GM21390 (cell line): ENCODE measurements at regions not wholly inside any gene's neighbourhood (a gene's known extent, or its start where the extent isn't known, plus 50 kb on each side); places are given as distances from the start of the nearest gene placed in this dataset.
"Not testable (repeated sequence)": the region's sequence is repeated elsewhere in the genome, so short reads cannot be mapped to it uniquely, and the experiment has no call there.

Experiments
- ATAC-seq: cut with Tn5 transposase; IDR thresholded peaks from one replicate; pipeline ENCODE4 v1.9.1; 2021; ENCODE audit not compliant: unreplicated experiment

DNA sequence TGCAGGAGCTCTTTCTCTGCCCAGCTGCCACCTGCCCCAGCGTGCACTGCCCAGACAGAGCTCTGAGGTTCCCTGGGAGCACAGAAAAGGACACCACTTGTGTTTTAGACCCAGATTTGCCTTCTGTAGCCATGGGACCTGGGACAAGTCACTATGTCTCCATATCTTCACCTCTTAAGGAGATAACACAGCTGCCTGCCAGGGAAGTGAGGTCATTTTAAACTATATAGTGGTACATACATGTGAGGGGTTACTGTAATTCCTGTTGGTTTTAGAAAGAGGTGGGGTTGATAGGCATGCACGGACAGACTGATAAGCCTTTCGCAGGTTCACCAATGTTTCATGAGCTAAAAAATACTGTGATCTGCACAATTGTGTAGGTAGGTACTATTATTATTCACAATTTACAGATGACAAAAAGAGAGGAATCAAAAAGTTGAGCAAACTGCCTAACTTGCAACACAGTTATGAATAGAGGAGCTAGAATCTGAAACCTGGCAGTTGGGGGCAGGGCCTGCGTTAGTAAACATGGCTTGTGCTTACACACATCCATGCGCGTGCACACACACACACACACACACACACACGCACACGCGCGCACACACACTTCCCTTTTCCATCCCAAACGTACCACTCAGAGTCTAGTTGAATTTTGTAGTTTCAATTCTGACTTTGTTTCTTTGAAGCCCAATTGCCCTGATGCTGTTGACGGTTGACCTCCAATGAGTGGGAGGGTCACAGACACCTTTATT, 193.6 kb downstream of the FAM43A start:
- no peak for ATAC-seq

DNA sequence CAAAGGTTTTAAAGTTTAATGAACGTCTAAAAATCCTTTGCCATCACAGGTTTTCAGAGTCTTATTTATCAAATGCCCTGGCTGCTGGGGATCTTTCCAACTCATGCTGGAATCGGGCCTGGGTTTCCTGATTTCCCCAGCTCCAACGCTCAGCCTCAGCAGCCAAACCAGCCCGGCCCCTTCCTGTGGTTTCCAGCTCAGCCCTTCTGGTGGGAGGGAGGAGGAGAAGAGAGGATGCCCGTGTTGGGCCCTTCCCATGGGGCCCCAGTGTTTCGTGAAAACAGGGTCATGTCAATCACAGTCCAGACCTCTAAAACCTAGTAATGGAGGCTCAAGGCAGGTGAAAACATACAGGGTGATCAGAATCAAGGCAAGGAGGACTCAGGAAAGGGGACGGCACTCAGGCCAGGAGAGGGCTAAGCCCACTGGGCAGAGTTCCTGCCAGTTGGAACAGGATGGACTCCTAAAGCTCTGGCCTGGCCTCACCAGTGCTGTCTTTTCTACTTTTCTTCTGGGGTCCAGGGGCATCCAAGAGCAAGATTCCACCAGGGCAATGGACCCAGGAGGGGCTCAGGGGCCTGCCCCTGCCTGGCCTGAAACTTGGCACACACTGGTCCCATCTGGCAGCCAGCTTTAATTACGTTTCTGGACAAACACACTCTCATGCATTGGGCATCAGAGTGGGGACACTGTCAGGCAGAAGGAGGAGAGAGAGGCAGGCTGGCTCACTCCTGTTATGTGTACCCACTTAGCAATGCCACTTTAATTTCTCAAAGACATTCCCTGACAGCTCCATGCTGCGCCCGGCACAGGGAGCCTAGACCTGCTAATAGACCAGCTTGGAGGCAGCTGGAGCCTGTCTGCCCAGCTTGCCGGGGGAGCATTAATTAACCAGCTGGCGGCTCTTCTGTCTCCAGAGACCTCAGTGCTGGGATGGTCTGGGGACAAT, 194.6 kb downstream of the FAM43A start:
- no peak for ATAC-seq

GRCh38 chr3:194880940-194881925, 195.6 kb downstream of the FAM43A start:
- no peak for ATAC-seq

- ATAC-seq = no peak
Measured at GRCh38 chr3:194884649-194885315, 199.1 kb downstream of the FAM43A start.

DNA sequence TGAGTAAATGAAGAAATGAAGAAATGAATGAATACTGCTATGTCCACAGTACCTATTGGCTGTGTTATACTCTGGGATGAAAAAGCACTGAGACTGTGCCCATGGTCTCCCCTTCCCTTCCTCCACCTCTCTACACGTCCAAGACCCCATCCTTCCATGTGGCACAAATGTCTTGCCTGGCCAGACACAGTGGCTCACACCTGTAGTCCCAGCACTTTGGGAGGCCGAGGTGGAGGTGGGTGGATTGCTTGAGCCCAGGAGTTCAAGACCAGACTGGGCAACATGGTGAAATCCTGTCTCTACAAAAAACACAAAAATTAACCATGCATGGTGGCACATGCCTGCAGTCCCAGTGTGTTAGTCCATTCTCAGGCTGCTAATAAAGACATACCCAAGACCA, 200.1 kb downstream of the FAM43A start:
- ATAC-seq = no peak

- ATAC-seq = no peak
Measured at GRCh38 chr3:194886836-194887235, 201.2 kb downstream of the FAM43A start.

- ATAC-seq = not testable (repeated sequence)
Measured at GRCh38 chr3:194888062-194888461, 202.4 kb downstream of the FAM43A start.

GRCh38 chr3:194888916-194889315, 203.2 kb downstream of the FAM43A start:
- ATAC-seq = no peak

DNA sequence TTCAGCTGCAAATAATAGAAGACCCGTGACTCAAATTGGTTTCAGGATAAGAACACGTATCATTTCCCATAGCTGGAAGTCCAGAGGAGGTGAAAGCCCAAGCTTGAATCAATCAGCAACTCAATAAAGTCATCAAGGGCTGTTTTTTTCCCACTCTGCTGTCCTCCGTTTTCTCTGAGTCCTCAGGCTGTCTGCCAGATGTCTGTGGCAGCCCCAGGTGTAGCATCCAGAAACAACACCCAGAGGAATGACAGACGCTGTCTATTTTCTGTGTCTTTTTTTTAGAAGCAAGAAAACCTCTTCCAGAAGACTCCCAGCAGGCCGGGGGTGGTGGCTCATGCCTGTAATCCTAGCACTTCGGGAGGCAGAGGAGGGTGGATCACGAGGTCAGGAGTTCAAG, 204.4 kb downstream of the FAM43A start:
- no peak for ATAC-seq

GRCh38 chr3:194893121-194893987, 207.7 kb downstream of the FAM43A start:
- peak; percentile 60 for ATAC-seq

- ATAC-seq = no peak
Measured at GRCh38 chr3:194894538-194894937, 208.9 kb downstream of the FAM43A start.

DNA sequence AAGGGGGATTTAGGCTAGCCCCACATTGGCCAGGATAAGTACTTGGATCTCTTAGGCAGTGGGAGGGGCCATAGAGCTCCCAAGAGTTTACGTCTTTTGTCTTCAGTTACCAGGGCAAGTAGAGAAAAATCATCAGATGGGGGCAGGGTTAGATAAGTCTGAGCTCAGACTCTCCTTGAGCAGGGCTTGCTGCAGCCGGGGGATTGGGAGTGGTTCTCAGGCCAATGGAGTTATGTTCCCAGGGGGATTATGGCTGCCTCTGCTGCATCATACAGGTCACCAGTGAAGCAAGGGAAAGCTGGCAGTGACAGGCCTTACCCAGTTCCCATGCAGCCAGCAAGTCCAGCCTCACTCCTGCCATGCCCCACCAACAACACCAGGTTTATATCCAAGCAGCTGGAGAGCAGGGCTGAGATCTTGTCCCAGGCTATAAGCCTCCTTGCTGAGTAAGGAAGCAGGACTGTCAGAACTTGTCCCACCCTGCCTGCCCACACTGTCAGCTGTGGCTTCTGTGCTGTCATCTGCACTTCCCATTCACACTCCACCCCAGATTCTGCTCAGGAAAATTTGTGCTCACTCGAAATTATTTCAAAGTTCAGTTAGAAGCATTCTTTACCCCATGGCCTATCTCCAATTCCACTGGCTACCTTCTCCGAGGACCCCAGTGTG, 215.3 kb downstream of the FAM43A start:
- no peak for ATAC-seq

DNA sequence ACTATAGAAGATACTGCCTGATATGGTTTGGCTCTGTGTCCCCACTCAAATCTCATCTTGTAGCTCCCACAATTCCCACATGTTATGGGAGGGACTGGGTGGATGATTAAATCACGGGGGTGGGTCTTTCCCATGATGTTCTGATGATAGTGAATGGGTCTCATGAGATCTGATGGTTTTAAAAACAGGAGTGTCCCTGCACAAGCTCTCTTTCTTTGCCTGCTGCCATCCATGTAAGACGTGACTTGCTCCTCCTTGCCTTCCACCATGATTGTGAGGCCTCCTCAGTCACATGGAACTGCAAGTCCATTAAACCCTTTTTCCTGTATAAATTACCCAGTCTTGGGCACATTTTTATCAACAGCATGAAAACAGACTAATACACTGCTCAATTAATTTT, 217.8 kb downstream of the FAM43A start:
- ATAC-seq = not testable (repeated sequence)

GRCh38 chr3:194904999-194905398, 219.3 kb downstream of the FAM43A start:
- not testable (repeated sequence) for ATAC-seq

- no peak for ATAC-seq
Measured at GRCh38 chr3:194905696-194906095, 220.0 kb downstream of the FAM43A start.

DNA sequence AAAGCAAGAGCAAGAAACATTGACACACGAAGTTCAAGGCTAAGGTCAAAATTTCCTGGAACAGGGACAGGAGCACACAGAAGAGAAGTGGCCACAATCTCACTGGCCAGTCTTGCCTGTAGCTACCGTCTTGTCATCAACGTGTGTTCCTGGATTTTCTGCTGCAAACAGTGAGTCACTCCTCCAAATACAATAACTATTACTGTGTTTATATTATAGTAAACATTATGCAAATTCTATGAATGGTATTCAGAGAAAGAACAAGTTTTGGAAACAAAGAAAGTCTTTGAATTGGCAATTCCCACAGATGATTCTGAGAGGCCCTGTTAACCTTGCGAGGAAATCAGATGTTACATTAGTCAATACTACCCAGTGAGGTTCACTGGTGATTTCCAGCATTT, 220.5 kb downstream of the FAM43A start:
- no peak for ATAC-seq

DNA sequence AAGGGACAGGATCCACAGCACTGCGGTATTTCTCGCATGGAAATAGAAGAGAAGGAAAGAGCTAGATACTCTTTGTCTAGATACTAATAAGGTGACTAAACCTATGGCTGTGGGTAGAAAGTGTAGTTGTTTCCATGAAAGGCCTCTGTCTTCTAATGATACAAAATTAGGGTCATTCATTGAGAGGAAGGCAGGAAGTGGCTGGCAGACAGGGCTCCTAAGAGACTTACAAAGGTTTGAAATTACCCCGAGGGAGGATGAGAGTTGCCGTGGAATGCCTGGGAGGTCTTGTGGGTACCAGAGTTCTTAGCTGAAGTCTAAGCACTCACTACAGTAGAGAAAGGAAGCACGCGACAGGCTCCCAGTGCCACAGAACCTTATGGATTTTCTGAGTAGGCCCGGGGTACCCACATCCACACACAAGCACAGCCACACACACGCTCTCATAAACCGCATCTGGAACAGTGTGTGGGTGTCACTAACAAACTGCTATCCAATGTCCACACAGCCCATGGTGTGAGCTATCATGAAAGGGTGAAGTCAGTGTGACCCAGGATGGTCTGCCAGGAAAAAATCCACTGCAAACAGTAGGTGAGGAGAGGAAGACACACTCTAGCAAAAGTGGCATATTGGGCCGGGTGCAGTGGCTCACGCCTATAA, 221.4 kb downstream of the FAM43A start:
- ATAC-seq = no peak

DNA sequence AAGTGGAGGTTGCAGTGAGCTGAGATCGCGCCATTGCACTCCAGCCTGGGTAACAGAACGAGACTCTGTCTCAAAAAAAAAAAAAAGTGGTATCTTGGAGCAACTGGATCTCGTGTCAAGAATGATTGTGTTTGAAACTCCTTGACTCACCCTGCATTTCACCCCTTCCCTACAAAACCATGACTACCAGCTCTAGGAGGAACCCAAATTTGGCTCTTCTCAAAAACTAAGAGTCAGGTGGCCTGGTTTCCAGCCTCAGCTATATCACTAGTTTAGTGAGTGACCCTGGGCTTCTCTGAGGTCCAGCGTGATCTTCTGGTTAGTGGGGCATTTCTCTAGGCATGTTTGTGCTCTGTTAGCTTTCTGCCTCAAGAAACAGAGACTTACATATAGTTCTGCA, 222.1 kb downstream of the FAM43A start:
- no peak for ATAC-seq
